H9 (cell line): ENCODE measurements at regions not wholly inside any gene's neighbourhood (a gene's known extent, or its start where the extent isn't known, plus 50 kb on each side); places are given as distances from the start of the nearest gene placed in this dataset.

ENCODE experiments used
- DNase-seq: peaks from one replicate; pipeline ENCODE4 v3.0.0-alpha.2; 2017
- H2AFZ ChIP-seq: one replicate; pipeline ENCODE4 v1.6.1; 2013; ENCODE audit warnings: mild to moderate bottlenecking, low read length, control low read depth, moderate library complexity
- H2AK5ac ChIP-seq: 2 replicates; pipeline ENCODE4 v1.6.1; 2013; ENCODE audit warnings: low read length, control low read depth, mixed read lengths; ENCODE audit not compliant: insufficient read length
- H2BK120ac ChIP-seq: one replicate; pipeline ENCODE4 v1.6.1; 2013; ENCODE audit warnings: low read depth, mild to moderate bottlenecking, low read length, control low read depth, inconsistent platforms; ENCODE audit not compliant: poor library complexity, severe bottlenecking
- H2BK12ac ChIP-seq: 2 replicates; pipeline ENCODE4 v1.6.1; 2013; ENCODE audit warnings: low read length, control low read depth, mixed read lengths, low read depth; ENCODE audit not compliant: insufficient read length
- H2BK15ac ChIP-seq: 2 replicates; pipeline ENCODE4 v1.6.1; 2013; ENCODE audit warnings: low read depth, low read length, control low read depth
- H2BK20ac ChIP-seq: one replicate; pipeline ENCODE4 v1.6.1; 2013; ENCODE audit warnings: low read depth, mild to moderate bottlenecking, low read length, control low read depth, inconsistent platforms; ENCODE audit not compliant: poor library complexity, severe bottlenecking
- H2BK5ac ChIP-seq: 2 replicates; pipeline ENCODE4 v1.6.1; 2013; ENCODE audit warnings: low read length, control low read depth, mixed read lengths; ENCODE audit not compliant: insufficient read length
- H3K14ac ChIP-seq: 2 replicates; pipeline ENCODE4 v1.6.1; 2013; ENCODE audit warnings: low read length, control low read depth; ENCODE audit not compliant: insufficient read depth
- H3K18ac ChIP-seq: 2 replicates; pipeline ENCODE4 v1.6.1; 2013; ENCODE audit warnings: low read depth, mild to moderate bottlenecking, mixed read lengths, low read length, control low read depth; ENCODE audit not compliant: insufficient read length
- H3K23ac ChIP-seq: 2 replicates; pipeline ENCODE4 v1.6.1; 2013; ENCODE audit warnings: low read length, control low read depth, mixed read lengths, low read depth; ENCODE audit not compliant: insufficient read length
- H3K23me2 ChIP-seq: 2 replicates; pipeline ENCODE4 v1.6.1; 2013; ENCODE audit warnings: low read depth, mild to moderate bottlenecking, mixed read lengths, low read length, control low read depth; ENCODE audit not compliant: insufficient read length, poor library complexity, severe bottlenecking
- H3K27ac ChIP-seq: 2 replicates; pipeline ENCODE4 v1.5.1; 2013; ENCODE audit warnings: low read length, control low read depth, mixed read lengths, low read depth; ENCODE audit not compliant: insufficient read length
- H3K27me3 ChIP-seq: 2 replicates; pipeline ENCODE4 v1.6.1; 2013; ENCODE audit warnings: low read length, control low read depth, inconsistent platforms; ENCODE audit not compliant: insufficient read depth
- H3K4ac ChIP-seq: 2 replicates; pipeline ENCODE4 v1.6.1; 2013; ENCODE audit warnings: low read depth, mild to moderate bottlenecking, control low read depth, inconsistent platforms, low read length, moderate library complexity
- H3K4me1 ChIP-seq: 2 replicates; pipeline ENCODE4 v1.6.1; 2013; ENCODE audit warnings: low read length, control low read depth, inconsistent platforms; ENCODE audit not compliant: insufficient read depth
- H3K4me2 ChIP-seq: 2 replicates; pipeline ENCODE4 v1.6.1; 2013; ENCODE audit warnings: low read length, control low read depth, mixed read lengths; ENCODE audit not compliant: insufficient read length, insufficient read depth
- H3K56ac ChIP-seq: 2 replicates; pipeline ENCODE4 v1.6.1; 2013; ENCODE audit warnings: low read depth, mild to moderate bottlenecking, mixed read lengths, low read length, control low read depth; ENCODE audit not compliant: insufficient read length
- H3K79me1 ChIP-seq: 2 replicates; pipeline ENCODE4 v1.6.1; 2013; ENCODE audit warnings: low read depth, mild to moderate bottlenecking, moderate library complexity, low read length, control low read depth, inconsistent platforms; ENCODE audit not compliant: insufficient read depth, poor library complexity, severe bottlenecking
- H3K79me2 ChIP-seq: 2 replicates; pipeline ENCODE4 v1.6.1; 2013; ENCODE audit warnings: low read length, control low read depth, inconsistent platforms; ENCODE audit not compliant: insufficient read depth
- H3K9ac ChIP-seq: 2 replicates; pipeline ENCODE4 v1.6.1; 2013; ENCODE audit warnings: low read length, control low read depth, mixed read lengths; ENCODE audit not compliant: insufficient read length; ENCODE audit errors: extremely low read depth
- H3K9me3 ChIP-seq: one replicate; pipeline ENCODE4 v1.6.1; 2013; ENCODE audit warnings: low read depth, low read length, inconsistent platforms; ENCODE audit not compliant: control insufficient read depth
- H3T11ph ChIP-seq: one replicate; pipeline ENCODE4 v1.6.1; 2013; ENCODE audit warnings: mild to moderate bottlenecking, low read length, control low read depth, inconsistent platforms
- H4K20me1 ChIP-seq: one replicate; pipeline ENCODE4 v1.6.1; 2013; ENCODE audit not compliant: control insufficient read depth, insufficient read length, insufficient read depth
- H4K5ac ChIP-seq: 2 replicates; pipeline ENCODE4 v1.6.1; 2013; ENCODE audit warnings: low read depth, mild to moderate bottlenecking, mixed read lengths, low read length, control low read depth; ENCODE audit not compliant: insufficient read length
- H4K8ac ChIP-seq: replicated peaks from 2 replicates; pipeline ENCODE4 v1.6.1; 2013; ENCODE audit warnings: low read length, control low read depth, mixed read lengths, low read depth; ENCODE audit not compliant: insufficient read length
- H4K91ac ChIP-seq: 2 replicates; pipeline ENCODE4 v1.6.1; 2013; ENCODE audit warnings: low read depth, mild to moderate bottlenecking, moderate library complexity, mixed read lengths, low read length, control low read depth; ENCODE audit not compliant: insufficient read length
- H3K27ac Mint-ChIP-seq, 3 experiments: 2 replicates in 2 of 3; 3 replicates in 1 of 3; pipeline ENCODE4 v1.8.0; 2020 to 2021; ENCODE audit warnings: mixed read lengths in 3 of 3, mild to moderate bottlenecking in 1 of 3, moderate library complexity in 1 of 3
- H3K27me3 Mint-ChIP-seq: 2 replicates; pipeline ENCODE4 v1.8.0; 2021; ENCODE audit warnings: low read depth, mild to moderate bottlenecking, moderate library complexity, mixed read lengths
- H3K36me3 Mint-ChIP-seq, 3 experiments: 2 replicates in 2 of 3; 3 replicates in 1 of 3; pipeline ENCODE4 v1.8.0; 2020 to 2021; ENCODE audit warnings: low read depth in 3 of 3, mixed read lengths in 3 of 3; ENCODE audit not compliant: insufficient read depth in 1 of 3
- H3K4me1 Mint-ChIP-seq, 2 experiments: 2 replicates each; pipeline ENCODE4 v1.8.0; 2020; ENCODE audit warnings: mixed read lengths in 2 of 2
- H3K4me3 Mint-ChIP-seq, 2 experiments: 2 replicates in 1 of 2; 3 replicates in 1 of 2; pipeline ENCODE4 v1.8.0; 2020 to 2021; ENCODE audit warnings: mild to moderate bottlenecking in 2 of 2, mixed read lengths in 2 of 2, moderate library complexity in 1 of 2
- H3K9me3 Mint-ChIP-seq, 2 experiments: 2 replicates in 1 of 2; 3 replicates in 1 of 2; pipeline ENCODE4 v1.8.0; 2020; ENCODE audit warnings: mild to moderate bottlenecking in 2 of 2, mixed read lengths in 2 of 2, moderate library complexity in 1 of 2
- WGBS: extraction: QIAGEN DNeasy Blood & Tissue Kit; methylation state at CpG from one replicate; pipeline ENCODE4 v1.1.7; 2013; ENCODE audit warnings: missing lambda C conversion rate, low lambda C conversion rate, mixed read lengths; ENCODE audit not compliant: insufficient read length; ENCODE audit errors: extremely low coverage; 5-methylcytosine and 5-hydroxymethylcytosine counted together
- TF ChIP-seq, protein P1 (sequence below): fragments of 200-600 bp; sonication (generic); conservative IDR thresholded peaks from 3 replicates; pipeline ENCODE4 v1.8.0; 2021; ENCODE audit warnings: antibody characterized with exemption, mild to moderate bottlenecking

DNA sequence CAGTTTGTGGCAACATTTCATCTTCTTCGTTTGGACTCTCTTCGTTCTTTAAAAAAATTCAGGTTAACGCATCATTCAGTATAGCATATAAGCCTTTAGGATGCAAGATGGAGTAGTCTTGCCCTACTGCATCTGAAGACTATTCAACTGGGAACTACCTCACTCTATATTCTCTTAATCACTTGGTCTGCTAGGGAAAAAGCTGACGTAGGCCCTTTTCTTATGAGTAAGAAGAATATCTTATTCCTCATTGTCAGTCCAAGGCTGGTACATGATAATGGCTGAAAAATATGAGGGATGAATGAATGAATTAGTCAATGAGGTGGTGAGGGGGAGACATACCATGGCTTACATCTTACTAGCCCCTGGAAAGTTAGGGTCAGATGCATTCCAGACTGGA is 294.2 kb downstream of the GPATCH2 start:
- Histone ChIP-seq H4K5ac (no peak overlapping the region), H3K23ac (no peak overlapping the region), H4K8ac (no peak overlapping the region), H2BK120ac (no peak overlapping the region), H3K27me3 (no peaks in the 10 kb centered on the region), H3K4ac (no peak overlapping the region), H2BK12ac (no peak overlapping the region), H2AK5ac (no peak overlapping the region), H2BK15ac (no peak overlapping the region), H3K9ac (no peak overlapping the region), H3T11ph (no peak overlapping the region), H2AFZ (no peak overlapping the region), H3K14ac (no peak overlapping the region), H3K4me1 (no peaks in the 10 kb centered on the region), H4K91ac (no peak overlapping the region), H3K56ac (no peak overlapping the region), H3K79me2 (no peaks in the 10 kb centered on the region), H3K79me1 (no peaks in the 10 kb centered on the region), H3K27ac (no peak overlapping the region), H3K23me2 (no peaks in the 10 kb centered on the region), H4K20me1 (no peaks in the 10 kb centered on the region), H2BK20ac (no peak overlapping the region), H3K9me3 (no peaks in the 10 kb centered on the region), H3K18ac (no peak overlapping the region), H3K4me2 (no peak overlapping the region), H2BK5ac (no peak overlapping the region)
- no peak overlapping the region for H3K27ac Mint-ChIP-seq
- no peaks in the 10 kb centered on the region; a peak in 1 of 7 replicates for H3K36me3 Mint-ChIP-seq
- H3K9me3 Mint-ChIP-seq = no peaks in the 10 kb centered on the region
- 0 out of 4 replicates have a peak, but pooled peaks cover 0 to 2% of the 10 kb centered on the region in 2 experiments for H3K4me1 Mint-ChIP-seq
- H3K27me3 Mint-ChIP-seq = no peaks in the 10 kb centered on the region; the same call in 1 of the 2 replicates
- WGBS = no CpG with 5 or more reads among the region's 4 CpGs
- DNase-seq = no peak
- no peak overlapping the region for H3K4me3 Mint-ChIP-seq
- TF ChIP-seq, protein P1, sequence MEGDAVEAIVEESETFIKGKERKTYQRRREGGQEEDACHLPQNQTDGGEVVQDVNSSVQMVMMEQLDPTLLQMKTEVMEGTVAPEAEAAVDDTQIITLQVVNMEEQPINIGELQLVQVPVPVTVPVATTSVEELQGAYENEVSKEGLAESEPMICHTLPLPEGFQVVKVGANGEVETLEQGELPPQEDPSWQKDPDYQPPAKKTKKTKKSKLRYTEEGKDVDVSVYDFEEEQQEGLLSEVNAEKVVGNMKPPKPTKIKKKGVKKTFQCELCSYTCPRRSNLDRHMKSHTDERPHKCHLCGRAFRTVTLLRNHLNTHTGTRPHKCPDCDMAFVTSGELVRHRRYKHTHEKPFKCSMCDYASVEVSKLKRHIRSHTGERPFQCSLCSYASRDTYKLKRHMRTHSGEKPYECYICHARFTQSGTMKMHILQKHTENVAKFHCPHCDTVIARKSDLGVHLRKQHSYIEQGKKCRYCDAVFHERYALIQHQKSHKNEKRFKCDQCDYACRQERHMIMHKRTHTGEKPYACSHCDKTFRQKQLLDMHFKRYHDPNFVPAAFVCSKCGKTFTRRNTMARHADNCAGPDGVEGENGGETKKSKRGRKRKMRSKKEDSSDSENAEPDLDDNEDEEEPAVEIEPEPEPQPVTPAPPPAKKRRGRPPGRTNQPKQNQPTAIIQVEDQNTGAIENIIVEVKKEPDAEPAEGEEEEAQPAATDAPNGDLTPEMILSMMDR = no peak
